ENCODE measurements at regions not wholly inside any gene's neighbourhood (a gene's known extent, or its start where the extent isn't known, plus 50 kb on each side); places are given as distances from the start of the nearest gene placed in this dataset.

DNA sequence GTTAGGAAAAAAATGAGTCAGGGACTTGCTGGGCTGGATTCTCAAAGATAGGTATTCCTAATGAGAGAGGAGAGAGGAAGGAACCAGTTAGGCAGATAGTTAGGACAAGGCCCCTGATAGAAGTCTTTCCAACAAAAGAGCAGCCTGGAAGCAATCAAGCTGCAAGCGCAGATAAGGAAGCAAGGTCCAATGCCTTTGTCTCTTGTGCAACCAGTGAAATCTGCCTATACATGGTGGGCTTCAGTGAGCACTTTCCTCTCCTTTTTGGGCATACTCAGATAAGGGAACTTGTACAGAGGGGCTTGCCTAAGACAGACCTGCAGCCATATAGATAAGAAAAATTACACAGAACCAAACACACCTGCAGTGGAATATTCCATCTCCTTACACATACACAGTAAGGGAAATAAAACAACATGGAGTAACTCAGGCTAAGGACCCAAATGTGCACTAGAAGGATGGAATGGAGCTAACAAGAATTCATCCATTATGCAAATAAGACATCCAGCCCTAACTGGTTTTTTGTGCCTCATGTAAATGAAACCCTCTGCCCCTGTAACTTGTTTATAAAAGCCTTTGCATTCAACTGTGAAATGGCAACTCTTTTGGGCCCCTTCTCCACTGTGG, 68.8 kb downstream of the PCDH18 start:
- H3K36me3 ChIP-seq (ENCODE audit: control insufficient read depth, insufficient read depth, low read length), result no peaks in the 10 kb centered on the region
- no peaks in the 10 kb centered on the region for H3K27me3 ChIP-seq (ENCODE audit: control insufficient read depth, insufficient read depth, low read length)
- in situ Hi-C loops (cut with HindIII; ENCODE audit: low pct_unique_long_range_greater_than_20kb, low sequenced_read_pairs) (no loop called here), intact Hi-C loops (cut with micrococcal nuclease; ENCODE audit: unreplicated experiment) (no loop called here)
- no peak overlapping the region for H3K27ac ChIP-seq (ENCODE audit: low read length)
- DNase-seq (ENCODE audit: low read depth, low spot score) (no peak), ATAC-seq (no peak)
- no peak overlapping the region for H3K4me3 ChIP-seq (ENCODE audit: low read depth in 2 of 2, low read length in 2 of 2)
- CTCF ChIA-PET, result no interaction called here
- no peaks in the 10 kb centered on the region for H3K4me1 ChIP-seq (ENCODE audit: control insufficient read depth, insufficient read depth, low read length)
- BruUV-seq (replicated peaks), result no TSS peak
- H3K9me3 ChIP-seq (ENCODE audit: control insufficient read depth, insufficient read depth, low read depth, low read length), result peaks cover 6% of the 10 kb centered on the region; the same call in 1 of the 2 replicates
- POLR2A ChIA-PET, result no interaction called here
- TF ChIP-seq TCF7L2 (IDR thresholded peaks at IDR 0.05; ENCODE audit: low read depth, low read length) (no peak), SIN3A (IDR thresholded peaks at IDR 0.05; ENCODE audit: borderline replicate concordance, insufficient read depth, low read depth, low read length) (no peak), POLR2AphosphoS5 (IDR thresholded peaks at IDR 0.05; ENCODE audit: low read depth, low read length) (no peak)
- TF ChIP-seq, protein P1, sequence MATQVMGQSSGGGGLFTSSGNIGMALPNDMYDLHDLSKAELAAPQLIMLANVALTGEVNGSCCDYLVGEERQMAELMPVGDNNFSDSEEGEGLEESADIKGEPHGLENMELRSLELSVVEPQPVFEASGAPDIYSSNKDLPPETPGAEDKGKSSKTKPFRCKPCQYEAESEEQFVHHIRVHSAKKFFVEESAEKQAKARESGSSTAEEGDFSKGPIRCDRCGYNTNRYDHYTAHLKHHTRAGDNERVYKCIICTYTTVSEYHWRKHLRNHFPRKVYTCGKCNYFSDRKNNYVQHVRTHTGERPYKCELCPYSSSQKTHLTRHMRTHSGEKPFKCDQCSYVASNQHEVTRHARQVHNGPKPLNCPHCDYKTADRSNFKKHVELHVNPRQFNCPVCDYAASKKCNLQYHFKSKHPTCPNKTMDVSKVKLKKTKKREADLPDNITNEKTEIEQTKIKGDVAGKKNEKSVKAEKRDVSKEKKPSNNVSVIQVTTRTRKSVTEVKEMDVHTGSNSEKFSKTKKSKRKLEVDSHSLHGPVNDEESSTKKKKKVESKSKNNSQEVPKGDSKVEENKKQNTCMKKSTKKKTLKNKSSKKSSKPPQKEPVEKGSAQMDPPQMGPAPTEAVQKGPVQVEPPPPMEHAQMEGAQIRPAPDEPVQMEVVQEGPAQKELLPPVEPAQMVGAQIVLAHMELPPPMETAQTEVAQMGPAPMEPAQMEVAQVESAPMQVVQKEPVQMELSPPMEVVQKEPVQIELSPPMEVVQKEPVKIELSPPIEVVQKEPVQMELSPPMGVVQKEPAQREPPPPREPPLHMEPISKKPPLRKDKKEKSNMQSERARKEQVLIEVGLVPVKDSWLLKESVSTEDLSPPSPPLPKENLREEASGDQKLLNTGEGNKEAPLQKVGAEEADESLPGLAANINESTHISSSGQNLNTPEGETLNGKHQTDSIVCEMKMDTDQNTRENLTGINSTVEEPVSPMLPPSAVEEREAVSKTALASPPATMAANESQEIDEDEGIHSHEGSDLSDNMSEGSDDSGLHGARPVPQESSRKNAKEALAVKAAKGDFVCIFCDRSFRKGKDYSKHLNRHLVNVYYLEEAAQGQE (IDR thresholded peaks at IDR 0.05; ENCODE audit: insufficient read depth in 1 of 2, low read depth in 2 of 2, low read length in 1 of 2), result no peak
- TF ChIP-seq, protein P2, sequence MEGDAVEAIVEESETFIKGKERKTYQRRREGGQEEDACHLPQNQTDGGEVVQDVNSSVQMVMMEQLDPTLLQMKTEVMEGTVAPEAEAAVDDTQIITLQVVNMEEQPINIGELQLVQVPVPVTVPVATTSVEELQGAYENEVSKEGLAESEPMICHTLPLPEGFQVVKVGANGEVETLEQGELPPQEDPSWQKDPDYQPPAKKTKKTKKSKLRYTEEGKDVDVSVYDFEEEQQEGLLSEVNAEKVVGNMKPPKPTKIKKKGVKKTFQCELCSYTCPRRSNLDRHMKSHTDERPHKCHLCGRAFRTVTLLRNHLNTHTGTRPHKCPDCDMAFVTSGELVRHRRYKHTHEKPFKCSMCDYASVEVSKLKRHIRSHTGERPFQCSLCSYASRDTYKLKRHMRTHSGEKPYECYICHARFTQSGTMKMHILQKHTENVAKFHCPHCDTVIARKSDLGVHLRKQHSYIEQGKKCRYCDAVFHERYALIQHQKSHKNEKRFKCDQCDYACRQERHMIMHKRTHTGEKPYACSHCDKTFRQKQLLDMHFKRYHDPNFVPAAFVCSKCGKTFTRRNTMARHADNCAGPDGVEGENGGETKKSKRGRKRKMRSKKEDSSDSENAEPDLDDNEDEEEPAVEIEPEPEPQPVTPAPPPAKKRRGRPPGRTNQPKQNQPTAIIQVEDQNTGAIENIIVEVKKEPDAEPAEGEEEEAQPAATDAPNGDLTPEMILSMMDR (IDR thresholded peaks at IDR 0.05), result no peak

DNA sequence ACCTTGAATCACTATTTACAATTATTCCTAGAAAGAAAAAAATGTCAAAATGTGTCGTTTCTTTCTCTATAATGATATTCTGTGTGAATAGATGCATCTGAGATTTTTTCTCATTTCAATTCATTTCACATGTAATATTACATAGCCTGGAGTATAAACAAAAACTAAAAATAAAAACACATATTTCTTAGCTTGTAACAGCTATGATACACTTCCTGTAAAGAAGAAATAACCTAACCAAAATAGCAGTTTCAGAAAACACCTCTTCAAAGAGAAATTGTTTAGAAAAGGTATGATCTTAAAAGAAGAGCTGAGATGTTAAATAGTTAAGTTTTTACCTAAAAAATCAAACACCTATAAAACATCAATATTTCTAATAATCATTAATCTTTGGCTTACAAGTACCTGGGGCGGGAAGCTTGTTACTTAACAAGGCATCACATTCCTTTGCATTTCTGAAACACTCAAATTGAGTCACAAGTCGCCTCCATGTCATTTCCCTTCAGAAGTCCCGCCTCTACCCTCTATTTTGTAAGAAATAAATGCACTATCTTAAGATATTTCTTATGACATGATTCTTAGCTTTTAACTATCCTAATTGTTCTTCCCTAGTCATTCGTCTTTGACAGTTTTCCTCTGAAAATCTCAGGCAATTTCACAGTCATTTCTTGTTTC, 76.5 kb downstream of the PCDH18 start:
- H3K36me3 ChIP-seq (ENCODE audit: control insufficient read depth, insufficient read depth, low read length), result no peaks in the 10 kb centered on the region
- intact Hi-C loops (cut with micrococcal nuclease; ENCODE audit: unreplicated experiment), result no loop called here
- ChIA-PET CTCF (no interaction called here), POLR2A (no interaction called here)
- ATAC-seq (no peak), DNase-seq (ENCODE audit: low read depth, low spot score) (no peak)
- no peaks in the 10 kb centered on the region for H3K4me1 ChIP-seq (ENCODE audit: control insufficient read depth, insufficient read depth, low read length)
- H3K9me3 ChIP-seq (ENCODE audit: control insufficient read depth, insufficient read depth, low read depth, low read length), result no peaks in the 10 kb centered on the region
- BruUV-seq (replicated peaks), result no TSS peak
- no peaks in the 10 kb centered on the region for H3K27me3 ChIP-seq (ENCODE audit: control insufficient read depth, insufficient read depth, low read length)
- H3K27ac ChIP-seq (ENCODE audit: low read length), result no peak overlapping the region
- in situ Hi-C loops (cut with HindIII; ENCODE audit: low pct_unique_long_range_greater_than_20kb, low sequenced_read_pairs), result no loop called here
- no peak overlapping the region for H3K4me3 ChIP-seq (ENCODE audit: low read depth in 2 of 2, low read length in 2 of 2)
- TF ChIP-seq, protein P1 (IDR thresholded peaks at IDR 0.05; ENCODE audit: insufficient read depth in 1 of 2, low read depth in 2 of 2, low read length in 1 of 2), result no peak
- TF ChIP-seq POLR2AphosphoS5 (IDR thresholded peaks at IDR 0.05; ENCODE audit: low read depth, low read length) (no peak), SIN3A (IDR thresholded peaks at IDR 0.05; ENCODE audit: borderline replicate concordance, insufficient read depth, low read depth, low read length) (no peak), TCF7L2 (IDR thresholded peaks at IDR 0.05; ENCODE audit: low read depth, low read length) (no peak)
- TF ChIP-seq, protein P2 (IDR thresholded peaks at IDR 0.05), result no peak

All from Panc1 (cell line).